HEK293 (cell line): ENCODE measurements at regions not wholly inside any gene's neighbourhood (a gene's known extent, or its start where the extent isn't known, plus 50 kb on each side); places are given as distances from the start of the nearest gene placed in this dataset.

Experiments
- CTCF ChIA-PET: fragments of 350-600 bp; formaldehyde crosslinking; extraction: SDS; loops from one replicate; lab custom pipeline; 2021; ENCODE audit warnings: antibody characterized with exemption; lab: Yijun Ruan, JAX
- POLR2A ChIA-PET: fragments of 300-600 bp; formaldehyde crosslinking; extraction: SDS; loops from one replicate; lab custom pipeline; 2020; ENCODE audit warnings: antibody characterized with exemption, inconsistent platforms; lab: Yijun Ruan, JAX
- H3K27ac ChIP-seq: fragments of 200-500 bp; sonication (Bioruptor generic); 2 replicates; pipeline ENCODE4 v1.5.1; 2014; ENCODE audit warnings: low read depth, low read length, control low read depth, inconsistent platforms; ENCODE audit errors: extremely low read depth
- H3K36me3 ChIP-seq, 2 experiments: fragments of 200-500 bp in 1 of 2; sonication (Bioruptor generic) in 1 of 2; 1 replicate in 1 of 2; 2 replicates in 1 of 2; pipeline ENCODE4 v1.5.1; 2014 to 2017; ENCODE audit warnings: inconsistent platforms in 2 of 2, low read length in 2 of 2; ENCODE audit not compliant: control insufficient read depth in 2 of 2, insufficient read depth in 1 of 2
- H3K4me1 ChIP-seq: fragments of 200-500 bp; sonication (Bioruptor generic); 2 replicates; pipeline ENCODE4 v1.5.1; 2014; ENCODE audit warnings: mild to moderate bottlenecking, low read length, inconsistent platforms; ENCODE audit not compliant: control insufficient read depth, insufficient read depth
- H3K4me3 ChIP-seq: 2 replicates; pipeline ENCODE4 v1.5.1; 2011; ENCODE audit warnings: low read depth, mild to moderate bottlenecking, control low read depth, low read length, moderate library complexity
- H3K9me3 ChIP-seq: fragments of 200-500 bp; sonication (Bioruptor generic); 2 replicates; pipeline ENCODE4 v1.5.1; 2014; ENCODE audit warnings: low read depth, low read length, inconsistent platforms; ENCODE audit not compliant: control insufficient read depth, insufficient read depth
- BCL11A ChIP-seq: fragments of 450-650 bp; formaldehyde crosslinking; IDR thresholded peaks from 2 replicates; pipeline ENCODE4 v1.5.1; 2016; ENCODE audit warnings: low read depth, missing biosample characterization, missing genetic modification characterization
- MEIS1 ChIP-seq: sonication (generic); formaldehyde crosslinking; IDR thresholded peaks from 2 replicates; pipeline ENCODE4 v1.8.1; 2022; ENCODE audit warnings: missing genetic modification reagents, mild to moderate bottlenecking, borderline replicate concordance
- SETDB1 ChIP-seq: IDR thresholded peaks from one replicate; pipeline ENCODE4 v1.6.1; 2017; ENCODE audit warnings: mild to moderate bottlenecking, low read length, moderate library complexity, mixed read lengths; ENCODE audit not compliant: insufficient read length
- ZBTB48 ChIP-seq: fragments of 450-650 bp; formaldehyde crosslinking; IDR thresholded peaks from 2 replicates; pipeline ENCODE4 v1.5.1; 2016; ENCODE audit warnings: missing biosample characterization, missing genetic modification characterization
- ZFP3 ChIP-seq: fragments of 450-650 bp; formaldehyde crosslinking; IDR thresholded peaks from 2 replicates; pipeline ENCODE4 v1.5.1; 2016; ENCODE audit warnings: low read depth, missing biosample characterization, missing genetic modification characterization
- ZNF24 ChIP-seq: fragments of 450-650 bp; formaldehyde crosslinking; IDR thresholded peaks from 2 replicates; pipeline ENCODE4 v1.5.1; 2016; ENCODE audit warnings: missing biosample characterization, missing genetic modification characterization
- ZNF302 ChIP-seq: fragments of 450-650 bp; formaldehyde crosslinking; IDR thresholded peaks from 2 replicates; pipeline ENCODE4 v1.5.1; 2016; ENCODE audit warnings: missing biosample characterization, missing genetic modification characterization, low read depth
- ZNF311 ChIP-seq: fragments of 450-650 bp; formaldehyde crosslinking; IDR thresholded peaks from 2 replicates; pipeline ENCODE4 v1.5.1; 2017; ENCODE audit warnings: missing biosample characterization, missing genetic modification characterization, borderline replicate concordance
- ZNF335 ChIP-seq: fragments of 450-650 bp; formaldehyde crosslinking; conservative IDR thresholded peaks from 2 replicates; pipeline ENCODE4 v1.5.1; 2016; ENCODE audit warnings: missing biosample characterization, missing genetic modification characterization
- ZNF426 ChIP-seq: fragments of 450-650 bp; formaldehyde crosslinking; IDR thresholded peaks from 2 replicates; pipeline ENCODE4 v1.5.1; 2017; ENCODE audit warnings: missing biosample characterization, missing genetic modification characterization, mild to moderate bottlenecking, inconsistent platforms, moderate library complexity
- ZNF548 ChIP-seq: fragments of 450-650 bp; formaldehyde crosslinking; IDR thresholded peaks from 2 replicates; pipeline ENCODE4 v1.5.1; 2016; ENCODE audit warnings: missing biosample characterization, missing genetic modification characterization
- ZNF558 ChIP-seq: fragments of 450-650 bp; formaldehyde crosslinking; IDR thresholded peaks from 2 replicates; pipeline ENCODE4 v1.5.1; 2016; ENCODE audit warnings: missing biosample characterization, missing genetic modification characterization
- ZNF585B ChIP-seq: fragments of 450-650 bp; formaldehyde crosslinking; IDR thresholded peaks from 2 replicates; pipeline ENCODE4 v1.5.1; 2016; ENCODE audit warnings: missing biosample characterization, missing genetic modification characterization
- TF ChIP-seq, protein P1 (sequence below): fragments of 450-650 bp; formaldehyde crosslinking; IDR thresholded peaks from 2 replicates; pipeline ENCODE4 v1.5.1; 2016; ENCODE audit warnings: missing biosample characterization, missing genetic modification characterization
- TF ChIP-seq, protein P2 (sequence below): fragments of 450-650 bp; formaldehyde crosslinking; IDR thresholded peaks from 2 replicates; pipeline ENCODE4 v1.5.1; 2016; ENCODE audit warnings: missing biosample characterization, missing genetic modification characterization, borderline replicate concordance
- TF ChIP-seq, protein P3 (sequence below): fragments of 450-650 bp; formaldehyde crosslinking; IDR thresholded peaks from 2 replicates; pipeline ENCODE4 v1.5.1; 2016; ENCODE audit warnings: missing biosample characterization, missing genetic modification characterization, low read depth

DNA sequence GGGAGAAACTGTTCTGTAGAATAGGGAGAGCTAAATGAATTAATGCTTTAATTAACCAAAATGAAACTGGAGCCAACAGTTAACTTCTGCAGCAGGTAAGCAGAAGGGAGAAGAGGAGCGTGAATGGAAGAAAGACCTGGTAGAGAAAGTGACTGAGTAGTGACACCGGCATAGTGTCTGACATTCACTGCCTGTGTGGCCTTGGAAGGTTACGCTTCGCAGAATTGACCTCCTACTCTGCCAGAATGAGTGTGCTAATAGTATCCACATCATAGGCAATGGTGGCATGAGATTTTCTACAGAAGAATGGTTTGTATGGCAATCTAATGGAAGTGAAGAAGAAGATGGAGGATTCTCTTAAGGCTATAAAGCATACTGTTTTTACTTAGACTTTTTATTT is 614.4 kb downstream of the CPS1 start (continued):
- TF ChIP-seq, protein P1, sequence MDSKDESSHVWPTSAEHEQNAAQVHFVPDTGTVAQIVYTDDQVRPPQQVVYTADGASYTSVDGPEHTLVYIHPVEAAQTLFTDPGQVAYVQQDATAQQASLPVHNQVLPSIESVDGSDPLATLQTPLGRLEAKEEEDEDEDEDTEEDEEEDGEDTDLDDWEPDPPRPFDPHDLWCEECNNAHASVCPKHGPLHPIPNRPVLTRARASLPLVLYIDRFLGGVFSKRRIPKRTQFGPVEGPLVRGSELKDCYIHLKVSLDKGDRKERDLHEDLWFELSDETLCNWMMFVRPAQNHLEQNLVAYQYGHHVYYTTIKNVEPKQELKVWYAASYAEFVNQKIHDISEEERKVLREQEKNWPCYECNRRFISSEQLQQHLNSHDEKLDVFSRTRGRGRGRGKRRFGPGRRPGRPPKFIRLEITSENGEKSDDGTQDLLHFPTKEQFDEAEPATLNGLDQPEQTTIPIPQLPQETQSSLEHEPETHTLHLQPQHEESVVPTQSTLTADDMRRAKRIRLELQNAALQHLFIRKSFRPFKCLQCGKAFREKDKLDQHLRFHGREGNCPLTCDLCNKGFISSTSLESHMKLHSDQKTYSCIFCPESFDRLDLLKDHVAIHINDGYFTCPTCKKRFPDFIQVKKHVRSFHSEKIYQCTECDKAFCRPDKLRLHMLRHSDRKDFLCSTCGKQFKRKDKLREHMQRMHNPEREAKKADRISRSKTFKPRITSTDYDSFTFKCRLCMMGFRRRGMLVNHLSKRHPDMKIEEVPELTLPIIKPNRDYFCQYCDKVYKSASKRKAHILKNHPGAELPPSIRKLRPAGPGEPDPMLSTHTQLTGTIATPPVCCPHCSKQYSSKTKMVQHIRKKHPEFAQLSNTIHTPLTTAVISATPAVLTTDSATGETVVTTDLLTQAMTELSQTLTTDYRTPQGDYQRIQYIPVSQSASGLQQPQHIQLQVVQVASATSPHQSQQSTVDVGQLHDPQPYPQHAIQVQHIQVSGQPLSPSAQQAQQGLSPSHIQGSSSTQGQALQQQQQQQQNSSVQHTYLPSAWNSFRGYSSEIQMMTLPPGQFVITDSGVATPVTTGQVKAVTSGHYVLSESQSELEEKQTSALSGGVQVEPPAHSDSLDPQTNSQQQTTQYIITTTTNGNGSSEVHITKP (tag by site-specific recombination) = no peak
- TF ChIP-seq, protein P2, sequence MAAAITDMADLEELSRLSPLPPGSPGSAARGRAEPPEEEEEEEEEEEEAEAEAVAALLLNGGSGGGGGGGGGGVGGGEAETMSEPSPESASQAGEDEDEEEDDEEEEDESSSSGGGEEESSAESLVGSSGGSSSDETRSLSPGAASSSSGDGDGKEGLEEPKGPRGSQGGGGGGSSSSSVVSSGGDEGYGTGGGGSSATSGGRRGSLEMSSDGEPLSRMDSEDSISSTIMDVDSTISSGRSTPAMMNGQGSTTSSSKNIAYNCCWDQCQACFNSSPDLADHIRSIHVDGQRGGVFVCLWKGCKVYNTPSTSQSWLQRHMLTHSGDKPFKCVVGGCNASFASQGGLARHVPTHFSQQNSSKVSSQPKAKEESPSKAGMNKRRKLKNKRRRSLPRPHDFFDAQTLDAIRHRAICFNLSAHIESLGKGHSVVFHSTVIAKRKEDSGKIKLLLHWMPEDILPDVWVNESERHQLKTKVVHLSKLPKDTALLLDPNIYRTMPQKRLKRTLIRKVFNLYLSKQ (tag by site-specific recombination) = no peak
- TF ChIP-seq ZNF426 (no peak), ZNF548 (no peak), ZNF585B (tag by site-specific recombination) (no peak), ZNF302 (tag by site-specific recombination) (no peak)
- TF ChIP-seq, protein P3, sequence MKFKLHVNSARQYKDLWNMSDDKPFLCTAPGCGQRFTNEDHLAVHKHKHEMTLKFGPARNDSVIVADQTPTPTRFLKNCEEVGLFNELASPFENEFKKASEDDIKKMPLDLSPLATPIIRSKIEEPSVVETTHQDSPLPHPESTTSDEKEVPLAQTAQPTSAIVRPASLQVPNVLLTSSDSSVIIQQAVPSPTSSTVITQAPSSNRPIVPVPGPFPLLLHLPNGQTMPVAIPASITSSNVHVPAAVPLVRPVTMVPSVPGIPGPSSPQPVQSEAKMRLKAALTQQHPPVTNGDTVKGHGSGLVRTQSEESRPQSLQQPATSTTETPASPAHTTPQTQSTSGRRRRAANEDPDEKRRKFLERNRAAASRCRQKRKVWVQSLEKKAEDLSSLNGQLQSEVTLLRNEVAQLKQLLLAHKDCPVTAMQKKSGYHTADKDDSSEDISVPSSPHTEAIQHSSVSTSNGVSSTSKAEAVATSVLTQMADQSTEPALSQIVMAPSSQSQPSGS (tag by site-specific recombination) = no peak

DNA sequence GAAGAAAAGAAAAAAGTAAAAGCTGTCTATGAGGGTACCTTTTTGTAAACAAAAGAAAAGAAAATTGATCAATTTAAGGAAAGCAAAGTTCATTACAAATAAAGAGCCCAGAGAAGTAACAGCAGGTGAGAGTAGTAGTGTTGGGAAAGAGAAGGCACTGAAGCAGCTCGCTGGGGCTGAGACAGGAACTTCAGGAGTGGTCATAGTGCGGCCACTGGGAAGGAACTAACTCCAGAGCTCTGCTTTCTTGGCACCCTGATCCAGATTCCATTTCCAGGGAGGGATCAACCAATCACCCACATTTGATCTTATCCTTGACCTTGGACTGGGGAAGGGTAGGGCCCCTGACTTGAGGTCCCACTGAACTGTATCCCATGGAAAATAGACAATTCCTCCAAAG is 617.6 kb downstream of the CPS1 start:
- CTCF ChIA-PET = interaction anchor here (0.9 kb wide), 1 partner anchor 15 kb away, joined by 4 read pairs; no protein-coding TSS in a partner anchor

DNA sequence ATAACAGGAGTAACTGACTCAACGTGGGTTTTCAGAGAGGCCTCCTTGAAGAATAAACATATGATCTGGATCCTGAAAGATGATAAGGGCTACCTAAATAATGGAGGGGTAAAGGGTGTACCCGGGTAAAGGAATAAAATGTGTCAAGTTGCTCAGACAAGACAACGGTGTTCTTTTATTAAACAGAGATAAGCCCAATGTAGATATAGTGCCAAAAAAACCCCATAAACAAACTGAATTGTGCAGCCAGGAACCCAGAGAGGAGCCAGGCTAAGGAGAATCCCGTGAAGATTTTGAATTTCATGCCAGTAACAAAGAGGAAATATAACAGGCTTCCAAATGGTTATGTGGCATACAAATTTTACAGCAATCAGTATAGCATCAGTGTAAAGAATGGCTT is 618.2 kb downstream of the CPS1 start:
- H3K27ac ChIP-seq = no peak overlapping the region
- TF ChIP-seq SETDB1 = no peak
- TF ChIP-seq BCL11A (tag by site-specific recombination) = no peak
- TF ChIP-seq ZBTB48 (tag by site-specific recombination) = no peak
- TF ChIP-seq, protein P2 (tag by site-specific recombination) = no peak
- no peak for TF ChIP-seq ZNF558 (tag by site-specific recombination)
- TF ChIP-seq ZNF311 (tag by site-specific recombination) = no peak
- no peak for TF ChIP-seq ZFP3
- no peak for TF ChIP-seq ZNF24 (tag by site-specific recombination)
- TF ChIP-seq, all 188 proteins: peak for 0
- Histone ChIP-seq H3K9me3 (no peaks in the 10 kb centered on the region), H3K4me1 (no peaks in the 10 kb centered on the region), H3K4me3 (no peak overlapping the region), H3K36me3 (no peaks in the 10 kb centered on the region)
- CTCF ChIA-PET = no interaction called here
- POLR2A ChIA-PET = no interaction called here

More for the DNA sequence above, 617.6 kb downstream of the CPS1 start:
- no peaks in the 10 kb centered on the region for H3K9me3 ChIP-seq
- H3K36me3 ChIP-seq = no peaks in the 10 kb centered on the region
- H3K4me1 ChIP-seq = no peaks in the 10 kb centered on the region
- TF ChIP-seq ZNF335 (tag by site-specific recombination) (no peak), MEIS1 (CRISPR knock-in tag) (no peak)
- POLR2A ChIA-PET = no interaction called here
- no peak overlapping the region for H3K27ac ChIP-seq
- H3K4me3 ChIP-seq = no peak overlapping the region
